ENCODE measurements at regions not wholly inside any gene's neighbourhood (a gene's known extent, or its start where the extent isn't known, plus 50 kb on each side); places are given as distances from the start of the nearest gene placed in this dataset.
"Not testable (repeated sequence)": the region's sequence is repeated elsewhere in the genome, so short reads cannot be mapped to it uniquely, and the experiment has no call there.

DNA sequence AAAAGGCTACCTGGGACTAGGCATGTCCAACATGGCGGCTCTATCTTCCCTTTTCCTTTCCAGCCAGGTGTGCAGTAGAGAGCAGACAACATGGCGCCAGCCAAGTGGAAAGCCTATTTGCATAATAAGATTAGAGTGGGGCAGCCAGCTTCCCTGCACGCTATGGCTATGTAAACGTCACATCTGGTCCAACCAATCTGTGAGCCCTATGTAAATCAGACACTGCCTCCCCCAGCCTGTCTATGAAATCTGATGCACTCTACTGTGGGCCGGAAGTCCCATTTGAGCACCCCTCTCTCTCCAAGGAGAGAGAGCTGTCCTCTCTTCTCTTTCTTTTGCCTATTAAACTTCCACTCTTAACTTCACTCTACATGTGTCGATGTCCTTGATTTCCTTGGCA, 984.9 kb upstream of the AUTS2 start:
- no peak for DNase-seq

GRCh38 chr7:68613897-68614296, 984.4 kb upstream of the AUTS2 start:
- DNase-seq = no peak

DNA sequence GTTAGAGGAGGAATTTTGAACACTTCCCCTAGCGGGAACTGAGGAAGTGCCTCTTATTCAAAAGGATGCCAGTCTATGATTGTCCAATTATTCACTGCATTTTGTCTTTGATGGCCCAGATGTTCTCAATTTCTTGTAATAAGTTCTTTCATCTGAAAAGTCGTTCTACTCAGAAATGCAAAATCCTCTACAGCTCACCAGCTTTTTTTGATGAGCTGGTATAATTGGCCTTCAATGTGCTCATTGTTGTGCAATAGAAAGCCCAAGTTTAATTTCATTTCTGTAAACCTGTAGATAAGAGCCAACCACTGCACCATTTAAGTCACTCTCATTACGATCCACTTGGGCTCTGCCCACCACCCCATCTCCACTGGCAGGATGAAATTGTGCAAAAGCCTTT, 978.7 kb upstream of the AUTS2 start:
- no peak for DNase-seq

- DNase-seq = no peak
Observed at GRCh38 chr7:68622500-68622899, 975.8 kb upstream of the AUTS2 start.

DNA sequence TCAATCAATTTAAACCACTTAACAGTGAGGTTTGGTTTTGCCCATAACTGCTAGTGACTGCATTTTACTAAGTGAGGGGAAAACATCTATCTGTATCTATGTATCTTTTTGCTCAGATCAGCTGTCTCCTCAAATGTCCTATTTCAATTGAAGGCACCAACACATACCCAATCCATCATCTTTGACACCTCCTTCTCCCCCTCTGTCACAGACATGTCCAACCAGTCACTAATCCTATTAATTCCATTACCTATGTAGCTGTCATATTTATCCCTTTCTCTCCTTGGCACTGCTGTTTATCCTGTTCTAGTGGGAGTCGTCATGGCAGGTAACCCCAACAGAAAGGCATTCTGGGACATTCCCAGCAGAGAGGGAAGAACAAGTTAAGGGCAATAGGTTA, 975.2 kb upstream of the AUTS2 start:
- DNase-seq = no peak

DNA sequence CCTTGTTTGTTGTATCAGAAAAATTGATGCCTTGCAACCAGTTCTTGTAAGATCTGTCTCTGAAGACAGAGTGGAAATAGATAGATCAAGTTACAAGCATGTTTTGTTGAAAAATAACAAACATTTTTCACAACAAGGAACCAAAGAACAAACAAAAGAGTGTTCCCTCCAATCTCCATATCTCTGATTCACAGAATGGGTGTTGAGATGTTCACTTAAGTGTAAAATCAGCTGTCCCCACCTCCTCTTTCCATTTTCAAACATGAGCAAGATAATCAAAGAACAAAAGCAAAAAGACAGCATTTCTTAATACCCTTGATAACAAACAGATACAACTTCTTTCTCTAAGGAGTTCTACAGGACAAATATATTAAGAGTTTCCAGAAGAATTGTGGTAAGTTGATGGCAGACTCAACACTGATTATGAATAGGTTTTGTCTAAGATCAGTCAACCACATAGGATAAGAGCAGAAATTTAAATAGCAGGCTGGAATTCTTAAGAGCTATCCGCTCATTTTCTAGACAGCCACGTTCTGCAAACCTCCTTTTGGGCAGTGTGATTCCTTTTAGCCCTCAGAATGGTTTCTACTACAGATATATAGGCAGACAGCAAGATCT, 970.9 kb upstream of the AUTS2 start:
- DNase-seq = no peak

GRCh38 chr7:68630914-68631313, 967.4 kb upstream of the AUTS2 start:
- not testable (repeated sequence) for DNase-seq

DNA sequence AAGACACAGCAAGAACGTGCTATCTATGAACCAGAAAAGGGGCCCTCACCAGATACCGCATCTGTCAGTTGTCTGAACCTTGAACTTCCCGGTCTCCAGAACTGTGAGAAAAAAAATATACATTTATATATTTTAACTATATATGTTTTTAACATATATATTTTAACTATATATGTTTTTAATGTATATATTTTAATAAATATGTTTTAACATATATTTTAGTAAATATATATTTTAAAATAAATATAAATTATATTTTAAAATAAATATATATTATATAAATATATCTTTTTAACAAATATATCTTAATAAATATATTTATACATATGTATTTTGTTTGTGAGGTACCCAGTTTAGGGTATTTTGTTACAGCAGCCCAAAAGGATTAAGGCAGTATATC, 958.2 kb upstream of the AUTS2 start:
- DNase-seq = no peak

DNA sequence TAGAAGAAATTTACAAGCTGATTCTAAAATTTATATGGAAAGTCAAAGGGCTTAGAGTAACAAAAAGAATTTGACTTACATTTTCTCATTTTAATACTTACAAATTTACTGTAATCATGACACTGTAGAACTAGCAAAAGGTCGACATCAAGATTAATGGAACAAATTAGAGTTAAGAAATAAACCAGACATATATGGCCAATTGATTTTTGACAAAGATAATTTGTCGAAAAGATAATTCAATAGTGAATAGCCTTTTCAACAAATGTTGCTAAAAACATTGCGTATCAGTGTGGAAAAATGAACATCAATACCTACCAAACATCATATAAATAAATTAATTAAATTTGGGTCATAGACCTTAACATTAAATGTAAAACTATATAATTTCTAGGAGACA, 955.5 kb upstream of the AUTS2 start:
- DNase-seq = no peak

GRCh38 chr7:68663392-68663791, 934.9 kb upstream of the AUTS2 start:
- no peak for DNase-seq

- DNase-seq = no peak
Observed at GRCh38 chr7:68671046-68671445, 927.2 kb upstream of the AUTS2 start.

GRCh38 chr7:68671671-68672070, 926.6 kb upstream of the AUTS2 start:
- no peak for DNase-seq

DNA sequence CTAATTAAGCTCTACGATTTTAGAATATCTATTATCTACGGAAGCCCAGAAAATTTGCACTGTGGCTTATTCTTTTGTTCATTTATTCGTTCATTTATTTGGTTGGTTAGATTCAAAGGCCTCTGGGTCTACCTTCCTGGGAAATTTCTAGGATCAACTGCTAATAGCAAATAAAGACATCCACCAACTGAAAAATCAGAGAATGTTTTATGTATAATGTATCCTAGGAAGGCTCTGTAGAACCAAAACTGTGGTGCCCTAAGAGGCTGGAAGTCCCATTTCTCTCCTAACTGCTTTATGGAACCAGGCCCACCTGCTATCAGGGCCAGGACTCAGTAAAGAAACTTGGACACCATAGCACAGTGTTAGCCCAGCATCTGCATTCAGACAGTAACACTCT, 923.4 kb upstream of the AUTS2 start:
- DNase-seq = no peak

DNA sequence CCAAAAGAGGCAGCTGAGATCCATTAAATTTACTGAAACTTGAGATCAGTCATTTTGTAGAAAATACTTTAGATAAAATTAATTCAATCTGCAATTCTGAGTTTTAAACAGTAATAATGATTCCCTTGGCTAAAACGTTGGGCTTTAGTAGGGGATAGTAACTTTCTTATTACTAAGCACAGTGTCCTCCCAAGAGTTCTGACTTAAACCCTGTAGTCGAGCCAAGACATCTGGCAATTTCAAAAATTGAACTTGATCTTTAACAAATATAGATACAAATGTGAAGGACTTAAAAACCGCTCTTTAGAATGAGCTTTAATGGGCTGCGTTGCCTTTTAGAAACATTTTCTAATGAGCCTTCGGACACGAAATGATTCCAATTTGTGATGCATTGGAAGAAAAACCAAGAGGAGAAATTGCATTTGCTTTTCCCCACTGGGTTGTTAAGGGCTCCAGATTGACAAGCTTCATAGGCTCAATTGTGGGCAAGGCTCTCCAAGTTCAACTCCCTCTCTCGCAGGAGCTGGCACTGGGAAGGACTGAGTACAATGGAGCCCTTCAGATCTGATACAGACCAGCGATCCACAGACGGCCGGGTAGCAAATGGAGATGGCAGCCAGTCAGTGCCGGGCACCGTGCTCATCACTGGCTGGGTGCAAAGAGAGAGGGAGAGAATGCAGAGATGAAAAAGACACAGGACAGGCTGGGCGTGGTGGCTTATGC, 921.3 kb upstream of the AUTS2 start:
- DNase-seq = no peak

- DNase-seq = no peak
Observed at GRCh38 chr7:68678196-68678595, 920.1 kb upstream of the AUTS2 start.

DNA sequence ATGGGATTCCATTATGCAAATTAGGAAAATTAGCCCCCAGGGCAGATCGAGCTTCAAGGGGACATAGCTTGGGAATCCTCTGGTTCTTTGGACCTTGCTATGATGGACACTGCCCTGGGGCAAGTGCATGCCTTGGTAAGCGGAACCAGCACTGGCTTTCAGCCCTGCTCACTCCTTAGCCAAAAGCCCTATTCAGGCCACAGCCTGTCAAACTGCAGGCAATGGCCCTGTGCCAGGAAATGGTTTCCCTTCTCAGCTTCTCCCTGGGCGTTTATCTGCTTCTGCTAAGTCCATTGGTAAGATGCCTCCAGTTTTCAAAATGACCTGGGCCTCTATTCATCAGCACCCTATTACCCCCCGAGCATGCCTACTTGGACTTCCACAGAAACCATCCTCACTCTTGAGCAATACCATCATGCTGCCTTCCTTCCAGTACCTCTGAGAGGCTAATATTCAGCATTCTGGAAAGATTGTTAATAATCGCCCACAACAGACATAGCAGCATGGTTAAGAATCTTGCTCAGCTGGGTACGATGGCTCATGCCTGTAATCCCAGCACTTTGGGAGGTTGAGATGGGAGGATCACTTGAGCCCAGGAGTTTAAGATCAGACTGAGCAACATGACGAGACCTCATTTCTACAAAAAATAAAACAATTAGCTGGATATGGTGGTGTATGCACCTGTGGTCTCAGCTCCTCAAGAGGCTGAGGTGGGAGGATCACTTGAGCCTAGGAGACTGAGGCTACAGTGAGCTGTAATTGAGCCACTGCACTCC, 918.6 kb upstream of the AUTS2 start:
- DNase-seq = no peak

DNA sequence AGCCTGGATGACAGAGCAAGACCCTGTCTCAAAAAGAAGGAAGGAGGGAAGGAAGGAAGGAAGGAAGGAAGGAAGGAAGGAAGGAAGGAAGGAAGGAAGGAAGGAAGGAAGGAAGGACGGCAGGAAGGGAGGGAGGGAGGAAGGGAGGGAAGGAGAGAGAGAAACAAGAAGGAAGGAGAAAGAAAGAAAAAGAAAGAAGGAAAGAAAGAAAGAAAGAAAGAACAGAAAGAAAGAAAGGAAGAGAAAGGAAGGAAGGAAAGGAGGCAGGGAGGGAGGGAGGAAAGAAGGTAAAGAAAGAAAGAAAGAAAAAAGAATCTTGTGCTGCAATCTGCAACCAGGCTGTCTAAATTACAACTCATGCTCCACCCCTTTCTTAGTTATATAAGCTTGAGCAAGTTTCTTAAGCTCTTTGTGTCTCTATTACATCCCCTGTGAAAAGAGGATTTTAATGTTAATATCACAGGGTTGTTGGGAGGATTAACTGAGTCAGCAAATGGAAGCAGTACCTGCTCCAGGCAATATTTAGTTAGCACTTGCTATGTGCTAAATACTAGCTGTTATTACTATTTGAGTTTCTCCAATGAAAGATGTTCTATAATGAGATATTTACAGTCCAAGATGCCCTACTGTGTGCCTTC, 917.9 kb upstream of the AUTS2 start:
- no peak for DNase-seq

- no peak for DNase-seq
Observed at GRCh38 chr7:68682910-68683309, 915.4 kb upstream of the AUTS2 start.

DNA sequence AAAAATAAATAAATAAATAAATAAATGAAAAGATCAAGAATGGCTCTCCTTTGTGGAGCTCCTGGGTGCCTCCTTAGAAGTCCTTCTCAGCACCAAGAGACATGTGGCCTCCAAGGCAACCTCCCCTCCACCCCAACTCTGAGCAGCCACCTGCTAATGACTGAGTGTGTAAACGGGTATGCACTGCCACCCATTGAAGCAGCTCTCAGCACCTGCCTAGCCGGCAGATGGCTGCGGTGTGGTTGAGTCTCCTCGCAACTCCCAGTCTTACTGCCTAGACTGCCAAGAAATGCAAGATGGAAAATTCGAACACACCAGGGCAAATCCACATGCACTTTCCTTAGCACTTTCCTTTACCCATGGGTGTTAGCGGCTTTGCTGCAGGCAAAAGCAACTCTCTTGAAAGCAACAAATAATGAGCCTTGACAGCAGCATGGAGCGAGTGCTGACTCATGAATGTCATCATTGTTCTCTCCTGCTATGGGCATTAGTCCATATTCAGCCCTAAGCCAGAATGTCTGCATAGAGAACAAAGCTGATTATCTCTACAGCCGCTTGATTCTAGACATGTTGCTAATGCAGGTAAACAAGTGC, 913.9 kb upstream of the AUTS2 start:
- DNase-seq = no peak

DNA sequence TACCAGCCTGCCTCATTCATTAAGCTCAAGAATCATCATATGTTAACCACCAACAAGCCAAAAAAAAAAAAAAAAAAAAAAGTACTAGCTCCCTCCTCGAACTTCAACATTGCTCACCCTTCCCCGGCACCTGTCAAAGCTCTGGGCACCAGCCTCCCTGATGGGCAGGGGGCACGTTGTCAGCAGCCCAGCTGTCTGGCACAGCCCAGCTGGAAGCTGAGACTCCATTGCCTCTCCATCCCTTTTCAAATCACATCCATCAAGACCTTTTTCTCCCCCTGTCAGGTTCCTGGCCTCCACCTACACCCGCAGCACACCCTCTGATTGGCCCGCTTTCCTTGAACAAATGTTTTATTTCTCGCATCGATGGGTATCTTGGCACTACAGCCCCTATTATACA, 913.3 kb upstream of the AUTS2 start:
- no peak for DNase-seq

- no peak for DNase-seq
Observed at GRCh38 chr7:68688416-68689086, 909.7 kb upstream of the AUTS2 start.

- no peak for DNase-seq
Observed at GRCh38 chr7:68689087-68689433, 909.2 kb upstream of the AUTS2 start.
